Prostate gland (tissue), 2 donors: ENCODE measurements at regions not wholly inside any gene's neighbourhood (a gene's known extent, or its start where the extent isn't known, plus 50 kb on each side); places are given as distances from the start of the nearest gene placed in this dataset.

Source experiments
- CTCF ChIP-seq, 4 experiments: fragments of 200-600 bp in 2 of 4; fragments of 450-650 bp in 2 of 4; sonication (generic) in 2 of 4; IDR thresholded peaks; 1 replicate in 3 of 4; 2 replicates in 1 of 4; pipeline ENCODE4 v1.5.1; 2016 to 2019; ENCODE audit warnings: antibody characterized with exemption in 4 of 4, mild to moderate bottlenecking in 2 of 4, moderate library complexity in 2 of 4
- POLR2A ChIP-seq: fragments of 450-650 bp; IDR thresholded peaks from one replicate; pipeline ENCODE4 v1.6.1; 2016; ENCODE audit warnings: antibody characterized with exemption, mild to moderate bottlenecking

GRCh38 chr2:41576423-41576822 is 471.4 kb upstream of the PKDCC start:
- TF ChIP-seq CTCF (IDR thresholded peaks at IDR 0.05) = no peak
- no peak for TF ChIP-seq POLR2A
